Left renal pelvis (tissue), 4 donors: ENCODE measurements at regions not wholly inside any gene's neighbourhood (a gene's known extent, or its start where the extent isn't known, plus 50 kb on each side); places are given as distances from the start of the nearest gene placed in this dataset.
"Not testable (repeated sequence)": the region's sequence is repeated elsewhere in the genome, so short reads cannot be mapped to it uniquely, and the experiment has no call there.

ENCODE experiments used
- DNase-seq, 4 donors: peaks; one replicate each; pipeline ENCODE4 v3.0.0-alpha.2; 2013; ENCODE audit warnings: low read depth in 4 of 4, low spot score in 3 of 4

DNA sequence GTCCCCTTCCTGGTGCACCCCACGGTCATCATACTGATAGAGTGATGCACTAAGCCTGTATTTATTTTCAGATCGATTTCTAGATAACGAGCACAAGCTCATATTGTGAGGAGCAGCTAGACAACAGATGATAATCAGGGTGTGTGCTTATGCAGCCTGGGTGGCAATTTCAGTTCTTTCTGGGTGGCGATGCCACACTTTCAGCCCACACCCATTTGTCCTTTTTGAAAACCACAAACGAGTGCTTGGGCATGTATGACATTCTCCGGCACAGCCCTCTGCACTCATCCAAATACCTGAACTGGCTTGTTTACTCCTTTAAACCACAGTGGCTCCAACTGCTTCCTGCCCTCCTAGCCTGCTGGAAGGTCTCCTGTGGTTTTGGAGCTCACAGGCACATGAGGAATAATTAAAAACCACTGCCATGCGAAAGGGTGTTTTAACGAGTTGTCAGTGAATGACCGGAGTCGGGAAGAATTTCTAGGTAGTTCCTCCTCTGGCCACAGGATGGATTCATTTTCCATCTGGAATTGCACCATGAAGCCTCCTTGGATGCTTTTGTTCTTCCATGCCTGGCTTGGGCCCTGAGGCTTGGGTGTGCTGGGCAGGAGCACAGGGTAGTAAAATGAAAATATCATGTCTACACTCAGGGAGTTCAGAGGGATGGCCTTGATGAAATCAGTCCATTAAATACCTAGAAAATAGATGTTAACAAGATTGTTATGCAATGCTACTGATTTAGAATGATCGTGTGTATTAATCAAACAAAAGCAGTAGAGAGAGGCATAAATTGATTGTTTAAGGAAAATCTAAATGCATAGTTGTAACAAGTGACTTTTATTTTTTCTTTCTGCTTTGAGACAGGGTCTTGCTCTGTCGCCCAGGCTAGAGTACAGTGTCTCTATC, 52.4 kb upstream of the ITGB1 start:
- DNase-seq: no peak

DNA sequence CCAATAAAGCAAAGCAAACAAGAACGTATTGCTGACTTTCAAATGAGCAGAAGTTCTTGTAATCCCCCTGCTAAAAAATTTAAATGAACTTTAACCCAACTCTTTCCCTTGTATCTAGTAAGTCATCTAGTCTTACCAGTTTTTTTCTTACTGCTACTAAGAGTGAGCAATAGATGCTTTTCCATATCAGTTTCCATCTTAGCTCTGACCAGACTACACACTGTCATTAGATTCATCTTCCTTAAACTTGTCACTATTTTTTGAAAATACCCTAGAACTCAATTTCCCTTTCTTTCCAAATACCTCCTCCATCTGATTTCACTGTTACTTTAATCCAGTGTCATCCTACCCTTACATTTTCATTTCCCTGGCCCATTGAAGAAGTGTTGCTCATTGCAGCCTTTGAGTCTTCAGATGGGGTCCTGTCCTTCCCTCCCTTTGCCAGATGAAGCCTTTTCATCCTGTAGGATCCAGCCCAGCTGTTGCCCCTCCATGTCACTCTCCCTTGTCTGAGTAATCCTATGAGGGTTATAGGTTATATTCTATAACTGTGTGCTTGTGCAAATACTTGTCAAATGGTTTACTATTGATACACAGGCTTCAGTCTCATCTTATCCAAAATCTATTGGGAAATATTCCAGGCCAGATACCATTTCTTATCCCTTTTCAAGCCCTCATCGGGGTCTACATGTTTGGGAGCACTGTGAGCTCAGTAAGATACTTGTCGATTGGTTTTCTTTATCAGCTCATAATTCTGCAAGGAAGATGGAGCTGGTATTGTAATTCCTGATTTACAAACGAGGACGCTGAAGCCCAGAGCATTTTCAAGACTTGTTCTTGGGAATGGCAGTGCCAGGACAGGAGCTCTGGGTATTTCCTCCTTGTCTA, 51.5 kb upstream of the ITGB1 start:
- no peak for DNase-seq

DNA sequence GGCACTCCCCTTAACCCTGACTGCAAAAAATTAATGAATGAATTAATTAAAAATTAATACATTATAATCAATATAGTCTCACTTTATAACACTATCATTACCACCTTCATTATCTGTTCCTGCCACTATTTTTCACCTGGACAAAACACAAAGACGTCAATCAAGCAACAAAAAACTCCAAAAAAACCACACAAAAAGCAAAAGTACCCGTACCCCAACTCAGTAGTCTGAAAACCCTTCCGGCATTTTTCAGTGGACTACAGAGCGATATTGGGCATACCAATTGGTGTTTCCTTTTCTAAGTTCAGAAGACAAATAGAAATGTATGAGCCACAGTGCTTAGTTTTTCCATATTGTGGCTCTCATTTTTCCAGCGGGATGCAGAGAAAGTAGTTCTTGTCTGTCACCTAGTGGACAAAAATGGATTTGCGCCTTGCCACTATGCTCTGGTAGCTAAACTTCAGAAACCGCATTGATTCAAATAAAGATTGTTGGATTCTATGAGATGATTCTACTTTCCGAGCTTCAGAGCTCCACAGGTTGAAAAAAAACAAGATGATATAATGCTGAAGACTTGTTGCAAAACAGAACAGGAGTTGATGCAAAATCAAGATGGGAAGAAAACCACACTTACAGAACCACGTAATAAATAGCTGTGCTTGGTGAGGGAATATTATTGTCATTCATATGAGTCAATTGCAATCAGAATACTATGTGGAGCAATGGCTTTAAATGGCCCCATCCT, 50.6 kb upstream of the ITGB1 start:
- DNase-seq: peak in 3 of 4 donors; percentile 64 to 67 (median 65)

DNA sequence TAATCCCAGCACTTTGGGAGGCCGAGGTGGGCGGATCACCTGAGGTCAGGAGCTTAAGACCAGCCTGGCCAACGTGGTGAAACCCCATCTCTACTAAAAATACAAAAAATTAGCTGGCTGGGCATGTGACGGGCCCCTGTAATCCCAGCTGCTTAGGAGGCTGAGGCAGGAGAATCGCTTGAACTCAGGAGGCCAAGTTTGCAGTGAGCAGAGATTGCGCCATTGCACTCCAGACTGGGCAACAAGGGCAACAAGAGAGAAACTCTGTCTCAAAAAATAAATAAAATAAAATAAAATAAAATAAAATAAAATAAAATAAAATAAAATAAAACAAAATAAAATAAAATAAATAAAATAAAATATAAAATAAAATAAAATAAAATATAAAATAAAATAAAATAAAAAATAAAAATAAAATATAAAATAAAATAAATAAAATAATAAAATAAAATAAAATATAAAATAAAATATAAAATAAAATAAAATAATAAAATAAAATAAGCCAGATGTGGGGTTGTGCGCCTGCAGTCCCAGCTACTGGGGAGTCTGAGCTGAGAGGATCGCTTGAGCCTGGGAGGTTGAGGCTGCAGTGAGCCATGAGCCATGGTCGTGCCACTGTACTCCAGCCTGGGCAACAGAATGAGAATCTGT, 49.8 kb upstream of the ITGB1 start:
- not testable (repeated sequence) for DNase-seq
